Fibroblast of lung (primary cell): ENCODE measurements at regions not wholly inside any gene's neighbourhood (a gene's known extent, or its start where the extent isn't known, plus 50 kb on each side); places are given as distances from the start of the nearest gene placed in this dataset.

Experiments
- CTCF ChIP-seq, 2 donors: IDR thresholded peaks in 1 of 2; conservative IDR thresholded peaks in 1 of 2; 1 replicate in 1 of 2; 2 replicates in 1 of 2; pipeline ENCODE4 v1.5.1; 2011 to 2012; ENCODE audit warnings: low read length in 2 of 2, control low read depth in 1 of 2, inconsistent platforms in 1 of 2, low read depth in 1 of 2, mild to moderate bottlenecking in 1 of 2
- EZH2 ChIP-seq: IDR thresholded peaks from 2 replicates; pipeline ENCODE4 v1.5.1; 2012; ENCODE audit warnings: low read length, control low read depth, mild to moderate bottlenecking; ENCODE audit errors: missing control alignments

GRCh38 chr12:126342866-126343265, 1277.6 kb downstream of the AACS start:
- no peak for TF ChIP-seq CTCF (conservative IDR thresholded peaks at IDR 0.05 in 1 of 2, IDR thresholded peaks at IDR 0.05 in 1 of 2; ENCODE audit: low read depth in 1 of 2, low read length in 2 of 2)
- no peak for TF ChIP-seq EZH2
